B cell (primary cell): ENCODE measurements at regions not wholly inside any gene's neighbourhood (a gene's known extent, or its start where the extent isn't known, plus 50 kb on each side); places are given as distances from the start of the nearest gene placed in this dataset.

Source experiments
- ATAC-seq: fragments of 200-7000 bp; cut with Tn5 transposase; one replicate; pipeline ENCODE4 v1.10.0; 2021; ENCODE audit warnings: low read depth, mild to moderate bottlenecking, moderate number of reproducible peaks, moderate library complexity
- CTCF ChIA-PET: fragments of 350-600 bp; sonication (Branson Sonifier 250); formaldehyde crosslinking; loops from one replicate; lab custom pipeline; 2021; ENCODE audit warnings: antibody characterized with exemption, inconsistent platforms; lab: Charles Lee
- POLR2A ChIA-PET: fragments of 350-600 bp; sonication (Branson Sonifier 250); formaldehyde crosslinking; loops from one replicate; lab custom pipeline; 2021; ENCODE audit warnings: antibody characterized with exemption; lab: Charles Lee
- DNase-seq: peaks from one replicate; pipeline ENCODE4 v3.0.0; 2013
- H2AFZ ChIP-seq: 2 replicates; pipeline ENCODE4 v1.6.1; 2012; ENCODE audit warnings: mild to moderate bottlenecking, low read depth, low read length; ENCODE audit not compliant: insufficient read depth, poor library complexity, severe bottlenecking
- H3K27ac ChIP-seq, 2 donors: 1 replicate in 1 of 2; 2 replicates in 1 of 2; pipeline ENCODE4 v1.5.1; 2012 to 2013; ENCODE audit warnings: low read length in 2 of 2, mild to moderate bottlenecking in 2 of 2, moderate library complexity in 1 of 2
- H3K27me3 ChIP-seq, 4 experiments: fragments of 200-600 bp in 1 of 4; sonication (generic) in 1 of 4; replicated peaks in 1 of 4; 1 replicate in 2 of 4; 2 replicates in 2 of 4; pipeline versions ENCODE4 v1.6.1 to v1.7.0; 2013 to 2016; ENCODE audit warnings: low read length in 3 of 4, mild to moderate bottlenecking in 2 of 4, mixed read lengths in 1 of 4, moderate library complexity in 1 of 4; ENCODE audit not compliant: insufficient read depth in 4 of 4, control insufficient read depth in 3 of 4; ENCODE audit errors: control extremely low read depth in 1 of 4
- H3K36me3 ChIP-seq, 2 experiments: replicated peaks in 1 of 2; 1 replicate in 1 of 2; 2 replicates in 1 of 2; pipeline versions ENCODE4 v1.6.1 to v1.7.1; 2013; ENCODE audit warnings: low read length in 1 of 2; ENCODE audit not compliant: insufficient read depth in 2 of 2, control insufficient read depth in 1 of 2; ENCODE audit errors: control extremely low read depth in 1 of 2, extremely low read depth in 1 of 2
- H3K4me1 ChIP-seq, 2 donors: fragments of 200-600 bp in 1 of 2; sonication (generic) in 1 of 2; 1 replicate in 1 of 2; 2 replicates in 1 of 2; pipeline versions ENCODE4 v1.5.1 to v1.6.1; 2013 to 2017; ENCODE audit warnings: low read length in 2 of 2; ENCODE audit not compliant: control insufficient read depth in 2 of 2, insufficient read depth in 2 of 2
- H3K4me2 ChIP-seq: replicated peaks from 2 replicates; pipeline ENCODE3; 2012; ENCODE audit warnings: mild to moderate bottlenecking, low read depth, low read length; ENCODE audit not compliant: poor library complexity, severe bottlenecking
- H3K4me3 ChIP-seq, 5 experiments: fragments of 200-600 bp in 1 of 5; sonication (generic) in 1 of 5; 1 replicate in 3 of 5; 2 replicates in 2 of 5; pipeline versions ENCODE4 v1.5.1 to v1.7.0; 2011 to 2016; ENCODE audit warnings: low read length in 4 of 5, mild to moderate bottlenecking in 4 of 5, low read depth in 2 of 5, control low read depth in 1 of 5, moderate library complexity in 1 of 5; ENCODE audit not compliant: insufficient read depth in 1 of 5; ENCODE audit errors: control extremely low read depth in 1 of 5, extremely low read depth in 1 of 5
- H3K79me2 ChIP-seq: fragments of 200-600 bp; sonication (generic); one replicate; pipeline ENCODE4 v1.6.0; 2016; ENCODE audit warnings: low read length; ENCODE audit not compliant: control insufficient read depth, insufficient read depth
- H3K9ac ChIP-seq: fragments of 200-600 bp; sonication (generic); 2 replicates; pipeline ENCODE4 v1.6.1; 2017; ENCODE audit warnings: mild to moderate bottlenecking, low read length, moderate library complexity
- H3K9me3 ChIP-seq, 3 donors: one replicate each; pipeline versions ENCODE4 v1.6.1 to v1.7.1; 2013; ENCODE audit warnings: low read length in 2 of 3; ENCODE audit not compliant: control insufficient read depth in 2 of 3, insufficient read depth in 1 of 3; ENCODE audit errors: control extremely low read depth in 1 of 3
- H4K20me1 ChIP-seq: 2 replicates; pipeline ENCODE4 v1.6.0; 2012; ENCODE audit warnings: mild to moderate bottlenecking, low read length; ENCODE audit not compliant: insufficient read depth, control insufficient read depth, poor library complexity, severe bottlenecking
- H3K27ac Mint-ChIP-seq: one replicate; pipeline ENCODE4 v1.8.0; 2021; ENCODE audit warnings: mixed read lengths
- H3K27me3 Mint-ChIP-seq: one replicate; pipeline ENCODE4 v1.8.0; 2021; ENCODE audit warnings: mixed read lengths
- H3K4me1 Mint-ChIP-seq: one replicate; pipeline ENCODE4 v1.8.0; 2021; ENCODE audit warnings: mixed read lengths
- H3K4me3 Mint-ChIP-seq: one replicate; pipeline ENCODE4 v1.8.0; 2021; ENCODE audit warnings: mixed read lengths
- H3K9me3 Mint-ChIP-seq: one replicate; pipeline ENCODE4 v1.8.0; 2022; ENCODE audit warnings: mixed read lengths; ENCODE audit not compliant: insufficient read depth
- CTCF ChIP-seq: fragments of 200-600 bp; IDR thresholded peaks from one replicate; pipeline ENCODE4 v1.8.0; 2022; ENCODE audit warnings: antibody characterized with exemption, mild to moderate bottlenecking
- EZH2 ChIP-seq: IDR thresholded peaks from 2 replicates; pipeline ENCODE4 v1.6.1; 2012; ENCODE audit warnings: borderline replicate concordance, low read depth, mild to moderate bottlenecking, moderate library complexity, low read length; ENCODE audit not compliant: insufficient read depth, poor library complexity, severe bottlenecking
- WGBS: methylation state at CpG from one replicate; pipeline ENCODE4 v1.1.5; 2013; ENCODE audit warnings: missing lambda C conversion rate; ENCODE audit not compliant: insufficient coverage; 5-methylcytosine and 5-hydroxymethylcytosine counted together
- intact Hi-C: fragments of 100-400 bp; cut with micrococcal nuclease; formaldehyde crosslinking; loops from one replicate; pipeline ENCODE4 v1.10.0; 2022

GRCh38 chr2:234579231-234579962, 82.5 kb upstream of the ARL4C start:
- no peak overlapping the region for H3K4me2 ChIP-seq
- H3K4me1 Mint-ChIP-seq, result peaks cover 14% of the 10 kb centered on the region

More at GRCh38 chr2:234579231-234579962, 82.5 kb upstream of the ARL4C start:
- Mint-ChIP-seq H3K27ac (no peak overlapping the region), H3K27me3 (peaks cover 2% of the 10 kb centered on the region), H3K9me3 (no peaks in the 10 kb centered on the region), H3K4me3 (no peak overlapping the region)
- H3K4me1 ChIP-seq, result peaks cover 0 to 14% of the 10 kb centered on the region in 2 donors
- H3K36me3 ChIP-seq, result no peaks in the 10 kb centered on the region
- TF ChIP-seq EZH2 (no peak), CTCF (no peak)
- ChIA-PET CTCF (interaction anchor here (1.2 kb wide), 1 partner anchor 538 kb away, joined by 3 read pairs; no protein-coding TSS in a partner anchor), POLR2A (no interaction called here)
- H3K9ac ChIP-seq, result no peak overlapping the region
- no peaks in the 10 kb centered on the region for H4K20me1 ChIP-seq
- 87% methylated on average over 9 of the region's 10 CpGs for whole genome bisulfite sequencing
- intact Hi-C loops, result no loop called here
- H2AFZ ChIP-seq, result no peak overlapping the region
- H3K27me3 ChIP-seq, result no peaks in the 10 kb centered on the region
- H3K79me2 ChIP-seq, result no peaks in the 10 kb centered on the region
- H3K9me3 ChIP-seq, result peaks cover 0 to 2% (median 1%) of the 10 kb centered on the region in 3 donors
- no peak overlapping the region for H3K27ac ChIP-seq
- DNase-seq, result no peak
- H3K4me3 ChIP-seq, result no peak overlapping the region
- no peak for ATAC-seq
